Ascending aorta (tissue), 2 donors: ENCODE measurements at regions not wholly inside any gene's neighbourhood (a gene's known extent, or its start where the extent isn't known, plus 50 kb on each side); places are given as distances from the start of the nearest gene placed in this dataset.

Experiments
- DNase-seq, 2 donors: peaks; one replicate each; pipeline ENCODE4 v3.0.0-alpha.2; 2019; ENCODE audit warnings: low spot score in 2 of 2
- H3K27ac ChIP-seq, 2 donors: fragments of 200-600 bp; sonication (generic); one replicate each; pipeline ENCODE4 v1.5.1; 2016 to 2017; ENCODE audit warnings: mild to moderate bottlenecking in 1 of 2
- H3K27me3 ChIP-seq: fragments of 200-600 bp; sonication (generic); one replicate; pipeline ENCODE4 v1.5.1; 2017
- H3K36me3 ChIP-seq, 2 donors: fragments of 200-600 bp; sonication (generic); one replicate each; pipeline ENCODE4 v1.5.1; 2016
- H3K4me1 ChIP-seq, 2 donors: fragments of 200-600 bp; sonication (generic); one replicate each; pipeline ENCODE4 v1.5.1; 2016 to 2017; ENCODE audit warnings: mild to moderate bottlenecking in 1 of 2
- H3K4me3 ChIP-seq, 2 donors: fragments of 200-600 bp; sonication (generic); one replicate each; pipeline ENCODE4 v1.5.1; 2016 to 2017; ENCODE audit warnings: mild to moderate bottlenecking in 1 of 2
- H3K9me3 ChIP-seq, 2 donors: fragments of 200-600 bp; sonication (generic); one replicate each; pipeline ENCODE4 v1.5.1; 2016
- CTCF ChIP-seq, 3 experiments: fragments of 200-600 bp in 2 of 3; fragments of 450-650 bp in 1 of 3; sonication (generic) in 2 of 3; IDR thresholded peaks; one replicate each; pipeline ENCODE4 v1.5.1; 2016 to 2019; ENCODE audit warnings: antibody characterized with exemption in 3 of 3, mild to moderate bottlenecking in 1 of 3, moderate library complexity in 1 of 3
- intact Hi-C: fragments of 100-400 bp; cut with DNase I; formaldehyde crosslinking; loops from one replicate; pipeline ENCODE4 v1.15.1; 2023

GRCh38 chr5:7073666-7074065 is 322.3 kb upstream of the ADCY2 start:
- Histone ChIP-seq H3K27me3 (no peaks in the 10 kb centered on the region), H3K27ac (no peak overlapping the region), H3K4me1 (no peaks in the 10 kb centered on the region), H3K9me3 (no peaks in the 10 kb centered on the region), H3K4me3 (no peak overlapping the region), H3K36me3 (no peaks in the 10 kb centered on the region)
- intact Hi-C loops = no loop called here
- DNase-seq = no peak
- no peak for TF ChIP-seq CTCF (IDR thresholded peaks at IDR 0.05)

GRCh38 chr5:7074176-7074575 is 321.8 kb upstream of the ADCY2 start:
- no peaks in the 10 kb centered on the region for H3K9me3 ChIP-seq
- no peak overlapping the region for H3K4me3 ChIP-seq
- TF ChIP-seq CTCF (IDR thresholded peaks at IDR 0.05) = no peak
- H3K27ac ChIP-seq = no peak overlapping the region
- DNase-seq = no peak
- H3K36me3 ChIP-seq = no peaks in the 10 kb centered on the region
- H3K27me3 ChIP-seq = no peaks in the 10 kb centered on the region
- intact Hi-C loops = no loop called here
- no peaks in the 10 kb centered on the region for H3K4me1 ChIP-seq

- DNase-seq = no peak
Measured at GRCh38 chr5:7075470-7075869, 320.5 kb upstream of the ADCY2 start.

GRCh38 chr5:7078101-7078500 is 317.8 kb upstream of the ADCY2 start:
- H3K4me3 ChIP-seq = no peak overlapping the region
- no peaks in the 10 kb centered on the region for H3K36me3 ChIP-seq
- no peak for DNase-seq
- no peaks in the 10 kb centered on the region for H3K4me1 ChIP-seq
- H3K27me3 ChIP-seq = no peaks in the 10 kb centered on the region
- intact Hi-C loops = no loop called here
- H3K27ac ChIP-seq = no peak overlapping the region
- H3K9me3 ChIP-seq = no peaks in the 10 kb centered on the region
- no peak for TF ChIP-seq CTCF (IDR thresholded peaks at IDR 0.05)

More at GRCh38 chr5:7075470-7075869, 320.5 kb upstream of the ADCY2 start:
- no peaks in the 10 kb centered on the region for H3K36me3 ChIP-seq
- no peak overlapping the region for H3K27ac ChIP-seq
- intact Hi-C loops = no loop called here
- H3K4me1 ChIP-seq = no peaks in the 10 kb centered on the region
- H3K9me3 ChIP-seq = no peaks in the 10 kb centered on the region
- no peak for TF ChIP-seq CTCF (IDR thresholded peaks at IDR 0.05)
- no peaks in the 10 kb centered on the region for H3K27me3 ChIP-seq
- H3K4me3 ChIP-seq = no peak overlapping the region

GRCh38 chr5:7078901-7079300 is 317.0 kb upstream of the ADCY2 start:
- H3K27ac ChIP-seq = no peak overlapping the region
- H3K27me3 ChIP-seq = no peaks in the 10 kb centered on the region
- no peaks in the 10 kb centered on the region for H3K36me3 ChIP-seq
- H3K4me3 ChIP-seq = no peak overlapping the region
- intact Hi-C loops = no loop called here
- no peak for TF ChIP-seq CTCF (IDR thresholded peaks at IDR 0.05)
- no peaks in the 10 kb centered on the region for H3K4me1 ChIP-seq
- DNase-seq = no peak
- H3K9me3 ChIP-seq = no peaks in the 10 kb centered on the region

GRCh38 chr5:7080501-7080900 is 315.4 kb upstream of the ADCY2 start:
- H3K27me3 ChIP-seq = no peaks in the 10 kb centered on the region
- no peak overlapping the region for H3K4me3 ChIP-seq
- no peaks in the 10 kb centered on the region for H3K4me1 ChIP-seq
- no peak overlapping the region for H3K27ac ChIP-seq
- no peak for DNase-seq
- no peaks in the 10 kb centered on the region for H3K9me3 ChIP-seq
- H3K36me3 ChIP-seq = no peaks in the 10 kb centered on the region
- intact Hi-C loops = no loop called here
- TF ChIP-seq CTCF (IDR thresholded peaks at IDR 0.05) = no peak
